Endodermal cell (in vitro differentiated cells): ENCODE measurements at regions not wholly inside any gene's neighbourhood (a gene's known extent, or its start where the extent isn't known, plus 50 kb on each side); places are given as distances from the start of the nearest gene placed in this dataset.
A peak's percentile ranks its signal among the peaks of the same experiment; 100 is the strongest.

Source experiments
- DNase-seq: peaks from one replicate; pipeline ENCODE4 v3.0.0-alpha.2; 2017
- H3K27ac ChIP-seq: 2 replicates; pipeline ENCODE4 v1.5.1; 2013; ENCODE audit warnings: mild to moderate bottlenecking, low read depth, low read length, moderate library complexity
- H3K27me3 ChIP-seq: 2 replicates; pipeline ENCODE4 v1.6.1; 2013; ENCODE audit warnings: mild to moderate bottlenecking, low read length, moderate library complexity; ENCODE audit not compliant: insufficient read depth, control insufficient read depth, poor library complexity, severe bottlenecking
- H3K36me3 ChIP-seq: 2 replicates; pipeline ENCODE4 v1.7.0; 2013; ENCODE audit warnings: mild to moderate bottlenecking, low read length, moderate library complexity; ENCODE audit not compliant: control insufficient read depth, insufficient read depth
- H3K4me1 ChIP-seq: one replicate; pipeline ENCODE4 v1.7.0; 2013; ENCODE audit warnings: low read length; ENCODE audit not compliant: control insufficient read depth, insufficient read depth
- H3K4me3 ChIP-seq: 2 replicates; pipeline ENCODE4 v1.5.1; 2013; ENCODE audit warnings: mild to moderate bottlenecking, low read length, moderate library complexity
- H3K9ac ChIP-seq: 2 replicates; pipeline ENCODE4 v1.6.1; 2013; ENCODE audit warnings: mild to moderate bottlenecking, low read length, moderate library complexity; ENCODE audit not compliant: poor library complexity, severe bottlenecking; ENCODE audit errors: extremely low read depth
- H3K9me3 ChIP-seq: 2 replicates; pipeline ENCODE4 v1.6.1; 2013; ENCODE audit warnings: mild to moderate bottlenecking, low read length, moderate library complexity; ENCODE audit not compliant: control insufficient read depth
- H3K27ac Mint-ChIP-seq: 2 replicates; pipeline ENCODE4 v1.8.0; 2020; ENCODE audit warnings: mixed read lengths
- H3K27me3 Mint-ChIP-seq: 2 replicates; pipeline ENCODE4 v1.8.0; 2021; ENCODE audit warnings: mild to moderate bottlenecking, mixed read lengths; ENCODE audit not compliant: insufficient read depth
- H3K36me3 Mint-ChIP-seq: 2 replicates; pipeline ENCODE4 v1.8.0; 2020; ENCODE audit warnings: low read depth, mixed read lengths
- H3K4me1 Mint-ChIP-seq: 2 replicates; pipeline ENCODE4 v1.8.0; 2020; ENCODE audit warnings: mixed read lengths
- H3K4me3 Mint-ChIP-seq: 2 replicates; pipeline ENCODE4 v1.8.0; 2020; ENCODE audit warnings: mild to moderate bottlenecking, moderate library complexity, mixed read lengths
- H3K9me3 Mint-ChIP-seq: 2 replicates; pipeline ENCODE4 v1.8.0; 2020; ENCODE audit warnings: mild to moderate bottlenecking, mixed read lengths
- WGBS, 2 experiments: methylation state at CpG; one replicate each; pipeline versions ENCODE4 v1.1.5 to v1.1.7; 2013; ENCODE audit warnings: missing lambda C conversion rate in 2 of 2, mixed read lengths in 1 of 2; ENCODE audit not compliant: insufficient coverage in 1 of 2, insufficient read length in 1 of 2; 5-methylcytosine and 5-hydroxymethylcytosine counted together
- TF ChIP-seq, protein P1 (sequence below): fragments of 200-600 bp; sonication (generic); conservative IDR thresholded peaks from 2 replicates; pipeline ENCODE4 v1.5.0; 2021; ENCODE audit warnings: antibody characterized with exemption, mild to moderate bottlenecking

GRCh38 chr20:6680441-6680840, 87.0 kb upstream of the BMP2 start:
- H3K27ac Mint-ChIP-seq, result no peak overlapping the region
- H3K4me3 ChIP-seq, result no peak overlapping the region
- H3K4me3 Mint-ChIP-seq, result no peak overlapping the region
- H3K36me3 Mint-ChIP-seq, result no peaks in the 10 kb centered on the region
- peaks cover 45% of the 10 kb centered on the region for H3K4me1 Mint-ChIP-seq
- DNase-seq, result no peak
- H3K9ac ChIP-seq, result no peak overlapping the region
- no peaks in the 10 kb centered on the region for H3K9me3 Mint-ChIP-seq
- H3K9me3 ChIP-seq, result no peaks in the 10 kb centered on the region
- no peaks in the 10 kb centered on the region for H3K27me3 ChIP-seq
- no peaks in the 10 kb centered on the region for H3K36me3 ChIP-seq
- TF ChIP-seq, protein P1, sequence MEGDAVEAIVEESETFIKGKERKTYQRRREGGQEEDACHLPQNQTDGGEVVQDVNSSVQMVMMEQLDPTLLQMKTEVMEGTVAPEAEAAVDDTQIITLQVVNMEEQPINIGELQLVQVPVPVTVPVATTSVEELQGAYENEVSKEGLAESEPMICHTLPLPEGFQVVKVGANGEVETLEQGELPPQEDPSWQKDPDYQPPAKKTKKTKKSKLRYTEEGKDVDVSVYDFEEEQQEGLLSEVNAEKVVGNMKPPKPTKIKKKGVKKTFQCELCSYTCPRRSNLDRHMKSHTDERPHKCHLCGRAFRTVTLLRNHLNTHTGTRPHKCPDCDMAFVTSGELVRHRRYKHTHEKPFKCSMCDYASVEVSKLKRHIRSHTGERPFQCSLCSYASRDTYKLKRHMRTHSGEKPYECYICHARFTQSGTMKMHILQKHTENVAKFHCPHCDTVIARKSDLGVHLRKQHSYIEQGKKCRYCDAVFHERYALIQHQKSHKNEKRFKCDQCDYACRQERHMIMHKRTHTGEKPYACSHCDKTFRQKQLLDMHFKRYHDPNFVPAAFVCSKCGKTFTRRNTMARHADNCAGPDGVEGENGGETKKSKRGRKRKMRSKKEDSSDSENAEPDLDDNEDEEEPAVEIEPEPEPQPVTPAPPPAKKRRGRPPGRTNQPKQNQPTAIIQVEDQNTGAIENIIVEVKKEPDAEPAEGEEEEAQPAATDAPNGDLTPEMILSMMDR, result no peak
- 67 to 97% methylated on average over 1 of the region's 2 CpGs for WGBS, 2 experiments
- no peak overlapping the region for H3K27ac ChIP-seq
- H3K27me3 Mint-ChIP-seq, result no peaks in the 10 kb centered on the region
- H3K4me1 ChIP-seq, result peaks cover 13% of the 10 kb centered on the region

GRCh38 chr20:6679086-6679485, 88.4 kb upstream of the BMP2 start:
- H3K9me3 Mint-ChIP-seq, result no peaks in the 10 kb centered on the region
- H3K4me1 ChIP-seq, result peaks cover 12% of the 10 kb centered on the region
- no peaks in the 10 kb centered on the region for H3K9me3 ChIP-seq
- H3K9ac ChIP-seq, result no peak overlapping the region
- H3K4me3 Mint-ChIP-seq, result no peak overlapping the region
- no peak overlapping the region for H3K27ac Mint-ChIP-seq
- no peak overlapping the region for H3K27ac ChIP-seq
- H3K36me3 ChIP-seq, result no peaks in the 10 kb centered on the region
- peaks cover 43% of the 10 kb centered on the region for H3K4me1 Mint-ChIP-seq
- WGBS, 2 experiments, result 80 to 81% methylated on average over 2 of the region's 2 CpGs
- TF ChIP-seq, protein P1, result peak; percentile 55
- H3K4me3 ChIP-seq, result no peak overlapping the region
- H3K27me3 Mint-ChIP-seq, result no peaks in the 10 kb centered on the region
- no peaks in the 10 kb centered on the region for H3K27me3 ChIP-seq
- peak; percentile 64 for DNase-seq
- no peaks in the 10 kb centered on the region for H3K36me3 Mint-ChIP-seq

- Histone ChIP-seq H3K36me3 (no peaks in the 10 kb centered on the region), H3K9me3 (no peaks in the 10 kb centered on the region), H3K4me3 (no peak overlapping the region), H3K9ac (no peak overlapping the region), H3K27me3 (no peaks in the 10 kb centered on the region), H3K27ac (no peak overlapping the region), H3K4me1 (peaks cover 12% of the 10 kb centered on the region)
- WGBS, 2 experiments, result 100% methylated on average over 1 of the region's 1 CpG
- DNase-seq, result no peak
- Mint-ChIP-seq H3K4me3 (no peak overlapping the region), H3K36me3 (no peaks in the 10 kb centered on the region), H3K27me3 (no peaks in the 10 kb centered on the region), H3K4me1 (peaks cover 38% of the 10 kb centered on the region), H3K27ac (no peak overlapping the region), H3K9me3 (no peaks in the 10 kb centered on the region)
- TF ChIP-seq, protein P1, result no peak
Measured at GRCh38 chr20:6678101-6678500, 89.4 kb upstream of the BMP2 start.
